H1 (cell line): ENCODE measurements at regions not wholly inside any gene's neighbourhood (a gene's known extent, or its start where the extent isn't known, plus 50 kb on each side); places are given as distances from the start of the nearest gene placed in this dataset.

ENCODE experiments used
- CREB1 ChIP-seq: IDR thresholded peaks from 2 replicates; pipeline ENCODE4 v1.6.1; 2012; ENCODE audit warnings: inconsistent platforms
- RAD21 ChIP-seq, 2 experiments: IDR thresholded peaks in 1 of 2; conservative IDR thresholded peaks in 1 of 2; 2 replicates each; pipeline ENCODE4 v1.6.1; 2011; ENCODE audit warnings: low read depth in 2 of 2, low read length in 2 of 2, improper control_type of control experiment in 1 of 2, inconsistent platforms in 1 of 2, mild to moderate bottlenecking in 1 of 2, moderate library complexity in 1 of 2
- SIN3A ChIP-seq, 2 experiments: IDR thresholded peaks in 1 of 2; conservative IDR thresholded peaks in 1 of 2; 2 replicates each; pipeline ENCODE4 v1.6.1; 2011 to 2012; ENCODE audit warnings: low read length in 2 of 2, improper control_type of control experiment in 1 of 2, low read depth in 1 of 2, mild to moderate bottlenecking in 1 of 2
- TBP ChIP-seq: IDR thresholded peaks from 2 replicates; pipeline ENCODE4 v1.6.1; 2011; ENCODE audit warnings: low read depth, low read length, improper control_type of control experiment

GRCh38 chr11:106271086-106271485 lies 193.6 kb downstream of the AASDHPPT start (continued):
- TF ChIP-seq SIN3A (conservative IDR thresholded peaks at IDR 0.05 in 1 of 2, IDR thresholded peaks at IDR 0.05 in 1 of 2; ENCODE audit: low read depth in 1 of 2, low read length in 2 of 2) (no peak), TBP (no peak), RAD21 (IDR thresholded peaks at IDR 0.05 in 1 of 2, conservative IDR thresholded peaks at IDR 0.05 in 1 of 2; ENCODE audit: low read depth in 2 of 2, low read length in 2 of 2) (no peak), CREB1 (no peak)
